ENCODE measurements at regions not wholly inside any gene's neighbourhood (a gene's known extent, or its start where the extent isn't known, plus 50 kb on each side); places are given as distances from the start of the nearest gene placed in this dataset.

GRCh38 chr2:226031647-226032501 is 632.4 kb downstream of the NYAP2 start:
- no peak overlapping the region for H3K4me3 ChIP-seq (ENCODE audit: low read depth, low read length, poor library complexity, severe bottlenecking)
- no peak overlapping the region for H3K27ac ChIP-seq (ENCODE audit: low read depth, low read length, poor library complexity, severe bottlenecking)
- TF ChIP-seq, protein P1, sequence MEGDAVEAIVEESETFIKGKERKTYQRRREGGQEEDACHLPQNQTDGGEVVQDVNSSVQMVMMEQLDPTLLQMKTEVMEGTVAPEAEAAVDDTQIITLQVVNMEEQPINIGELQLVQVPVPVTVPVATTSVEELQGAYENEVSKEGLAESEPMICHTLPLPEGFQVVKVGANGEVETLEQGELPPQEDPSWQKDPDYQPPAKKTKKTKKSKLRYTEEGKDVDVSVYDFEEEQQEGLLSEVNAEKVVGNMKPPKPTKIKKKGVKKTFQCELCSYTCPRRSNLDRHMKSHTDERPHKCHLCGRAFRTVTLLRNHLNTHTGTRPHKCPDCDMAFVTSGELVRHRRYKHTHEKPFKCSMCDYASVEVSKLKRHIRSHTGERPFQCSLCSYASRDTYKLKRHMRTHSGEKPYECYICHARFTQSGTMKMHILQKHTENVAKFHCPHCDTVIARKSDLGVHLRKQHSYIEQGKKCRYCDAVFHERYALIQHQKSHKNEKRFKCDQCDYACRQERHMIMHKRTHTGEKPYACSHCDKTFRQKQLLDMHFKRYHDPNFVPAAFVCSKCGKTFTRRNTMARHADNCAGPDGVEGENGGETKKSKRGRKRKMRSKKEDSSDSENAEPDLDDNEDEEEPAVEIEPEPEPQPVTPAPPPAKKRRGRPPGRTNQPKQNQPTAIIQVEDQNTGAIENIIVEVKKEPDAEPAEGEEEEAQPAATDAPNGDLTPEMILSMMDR (IDR thresholded peaks at IDR 0.05; ENCODE audit: low read length) = no peak
- no peak for TF ChIP-seq EZH2 (IDR thresholded peaks at IDR 0.05; ENCODE audit: borderline replicate concordance, low read length)
- no peaks in the 10 kb centered on the region for H3K36me3 ChIP-seq (ENCODE audit: insufficient read depth, low read length)
- H2AFZ ChIP-seq (ENCODE audit: low read length) = no peak overlapping the region
- no peaks in the 10 kb centered on the region for H3K27me3 ChIP-seq (ENCODE audit: insufficient read depth, low read length)
- no peaks in the 10 kb centered on the region for H3F3A ChIP-seq (ENCODE audit: insufficient read depth, low read length)
- H3K4me1 ChIP-seq (ENCODE audit: insufficient read depth, low read length, severe bottlenecking) = no peaks in the 10 kb centered on the region
- no peaks in the 10 kb centered on the region for H3K9me2 ChIP-seq (ENCODE audit: low read depth, low read length)
- H3K9ac ChIP-seq (ENCODE audit: low read length) = no peak overlapping the region
- no peaks in the 10 kb centered on the region for H3K9me3 ChIP-seq (ENCODE audit: low read length)
- H3K4me2 ChIP-seq (ENCODE audit: low read length) = no peak overlapping the region
- no peaks in the 10 kb centered on the region for H3K79me2 ChIP-seq (ENCODE audit: insufficient read depth, low read length)
- no peaks in the 10 kb centered on the region for H4K20me1 ChIP-seq (ENCODE audit: insufficient read depth, low read length)

DNA sequence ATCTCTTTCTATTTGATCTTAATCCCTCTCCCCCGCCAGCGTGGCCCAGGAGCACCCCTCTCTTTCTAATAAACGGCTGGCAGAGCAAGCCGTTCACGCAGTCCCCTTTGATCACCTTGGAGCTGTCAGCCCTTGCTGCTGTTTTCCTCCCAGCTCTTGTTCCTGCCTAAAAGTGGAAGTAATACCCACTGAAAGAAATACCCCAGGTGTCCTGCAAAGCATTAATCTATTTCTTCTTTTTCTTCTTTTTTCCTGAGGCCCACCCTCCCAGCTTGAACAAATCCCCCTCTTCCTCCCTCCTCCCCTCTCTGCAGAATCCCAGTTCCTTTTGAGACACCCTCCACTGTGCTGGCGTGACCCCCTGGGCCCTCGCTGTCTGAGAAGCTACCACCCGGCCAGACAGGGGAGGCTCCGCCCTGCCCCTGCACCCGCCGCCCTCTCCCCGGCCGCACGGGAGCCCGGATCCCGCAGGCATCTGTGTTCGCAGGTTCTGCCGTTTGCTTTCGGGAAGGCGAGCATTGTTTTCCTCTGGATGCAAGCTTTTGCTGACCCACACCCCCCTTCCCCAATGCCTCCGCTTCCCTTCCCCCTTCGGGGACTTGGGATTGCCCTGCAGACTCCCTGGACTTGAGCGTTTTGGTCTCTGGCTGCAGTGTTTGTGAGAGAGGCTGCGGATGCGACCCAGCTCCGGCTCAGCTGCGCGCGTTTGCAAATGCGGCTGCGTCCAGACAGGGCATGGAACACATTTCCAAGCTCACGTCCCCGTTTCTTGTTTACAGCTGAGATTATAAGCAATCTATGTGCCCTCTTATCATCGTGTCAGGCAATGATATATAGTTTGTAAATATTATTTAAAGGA is 631.5 kb downstream of the NYAP2 start:
- Histone ChIP-seq H3K27ac (ENCODE audit: low read depth, low read length, poor library complexity, severe bottlenecking) (no peak overlapping the region), H3K4me3 (ENCODE audit: low read depth, low read length, poor library complexity, severe bottlenecking) (no peak overlapping the region)

GRCh38 chr2:226030369-226030768 is 630.9 kb downstream of the NYAP2 start:
- Histone ChIP-seq H3K4me2 (ENCODE audit: low read length) (no peak overlapping the region), H2AFZ (ENCODE audit: low read length) (no peak overlapping the region), H3K4me1 (ENCODE audit: insufficient read depth, low read length, severe bottlenecking) (no peaks in the 10 kb centered on the region), H3K4me3 (ENCODE audit: low read depth, low read length, poor library complexity, severe bottlenecking) (no peak overlapping the region), H3K9ac (ENCODE audit: low read length) (no peak overlapping the region), H3K27me3 (ENCODE audit: insufficient read depth, low read length) (no peaks in the 10 kb centered on the region), H4K20me1 (ENCODE audit: insufficient read depth, low read length) (no peaks in the 10 kb centered on the region), H3K27ac (ENCODE audit: low read depth, low read length, poor library complexity, severe bottlenecking) (no peak overlapping the region), H3K36me3 (ENCODE audit: insufficient read depth, low read length) (no peaks in the 10 kb centered on the region), H3K9me2 (ENCODE audit: low read depth, low read length) (no peaks in the 10 kb centered on the region), H3F3A (ENCODE audit: insufficient read depth, low read length) (no peaks in the 10 kb centered on the region), H3K9me3 (ENCODE audit: low read length) (no peaks in the 10 kb centered on the region), H3K79me2 (ENCODE audit: insufficient read depth, low read length) (no peaks in the 10 kb centered on the region)
- TF ChIP-seq, protein P1 (IDR thresholded peaks at IDR 0.05; ENCODE audit: low read length) = no peak
- TF ChIP-seq EZH2 (IDR thresholded peaks at IDR 0.05; ENCODE audit: borderline replicate concordance, low read length) = no peak

More for the DNA sequence above, 631.5 kb downstream of the NYAP2 start:
- no peaks in the 10 kb centered on the region for H3F3A ChIP-seq (ENCODE audit: insufficient read depth, low read length)
- H4K20me1 ChIP-seq (ENCODE audit: insufficient read depth, low read length) = no peaks in the 10 kb centered on the region
- no peaks in the 10 kb centered on the region for H3K4me1 ChIP-seq (ENCODE audit: insufficient read depth, low read length, severe bottlenecking)
- no peaks in the 10 kb centered on the region for H3K36me3 ChIP-seq (ENCODE audit: insufficient read depth, low read length)
- no peaks in the 10 kb centered on the region for H3K79me2 ChIP-seq (ENCODE audit: insufficient read depth, low read length)
- H3K9me3 ChIP-seq (ENCODE audit: low read length) = no peaks in the 10 kb centered on the region
- H3K4me2 ChIP-seq (ENCODE audit: low read length) = no peak overlapping the region
- no peaks in the 10 kb centered on the region for H3K27me3 ChIP-seq (ENCODE audit: insufficient read depth, low read length)
- no peaks in the 10 kb centered on the region for H3K9me2 ChIP-seq (ENCODE audit: low read depth, low read length)
- H2AFZ ChIP-seq (ENCODE audit: low read length) = no peak overlapping the region
- no peak overlapping the region for H3K9ac ChIP-seq (ENCODE audit: low read length)
- no peak for TF ChIP-seq EZH2 (IDR thresholded peaks at IDR 0.05; ENCODE audit: borderline replicate concordance, low read length)
- TF ChIP-seq, protein P1 (IDR thresholded peaks at IDR 0.05; ENCODE audit: low read length) = no peak

Measured in OCI-LY1 (cell line).